ENCODE measurements at regions not wholly inside any gene's neighbourhood (a gene's known extent, or its start where the extent isn't known, plus 50 kb on each side); places are given as distances from the start of the nearest gene placed in this dataset.

DNA sequence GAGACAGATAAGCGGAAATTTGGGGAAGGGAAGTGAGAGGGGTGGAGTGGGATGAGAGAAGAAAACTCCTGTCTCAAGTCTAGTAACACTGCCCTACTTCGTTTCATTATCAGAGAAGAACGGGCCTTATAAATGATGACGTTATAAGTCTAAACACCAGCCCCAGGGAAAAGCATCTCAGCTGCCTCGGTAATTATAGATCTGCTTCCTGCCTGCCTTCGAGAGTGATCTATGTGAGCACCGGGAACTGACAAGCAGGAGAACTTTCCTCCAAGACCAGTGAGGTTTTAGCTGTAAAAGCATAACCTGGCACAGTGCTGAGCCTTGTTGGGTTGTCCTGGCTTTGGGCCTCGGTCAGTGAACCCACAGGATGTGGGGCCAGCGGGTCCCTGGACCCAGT is 227.9 kb upstream of the SIX2 start:
- Histone ChIP-seq H3K9me3 (no peaks in the 10 kb centered on the region), H3K27ac (no peak overlapping the region), H3K4me1 (peaks cover 7% of the 10 kb centered on the region), H3K4me3 (no peak overlapping the region), H3K27me3 (no peaks in the 10 kb centered on the region), H3K36me3 (replicated peaks in 1 of 2; ENCODE audit: insufficient read depth in 1 of 2, low read depth in 2 of 2) (no peaks in the 10 kb centered on the region)
- intact Hi-C loops (cut with DNase I), result no loop called here
- ATAC-seq (no peak), DNase-seq (no peak)
- TF ChIP-seq POLR2A (IDR thresholded peaks at IDR 0.05), result no peak
- TF ChIP-seq, protein P1, sequence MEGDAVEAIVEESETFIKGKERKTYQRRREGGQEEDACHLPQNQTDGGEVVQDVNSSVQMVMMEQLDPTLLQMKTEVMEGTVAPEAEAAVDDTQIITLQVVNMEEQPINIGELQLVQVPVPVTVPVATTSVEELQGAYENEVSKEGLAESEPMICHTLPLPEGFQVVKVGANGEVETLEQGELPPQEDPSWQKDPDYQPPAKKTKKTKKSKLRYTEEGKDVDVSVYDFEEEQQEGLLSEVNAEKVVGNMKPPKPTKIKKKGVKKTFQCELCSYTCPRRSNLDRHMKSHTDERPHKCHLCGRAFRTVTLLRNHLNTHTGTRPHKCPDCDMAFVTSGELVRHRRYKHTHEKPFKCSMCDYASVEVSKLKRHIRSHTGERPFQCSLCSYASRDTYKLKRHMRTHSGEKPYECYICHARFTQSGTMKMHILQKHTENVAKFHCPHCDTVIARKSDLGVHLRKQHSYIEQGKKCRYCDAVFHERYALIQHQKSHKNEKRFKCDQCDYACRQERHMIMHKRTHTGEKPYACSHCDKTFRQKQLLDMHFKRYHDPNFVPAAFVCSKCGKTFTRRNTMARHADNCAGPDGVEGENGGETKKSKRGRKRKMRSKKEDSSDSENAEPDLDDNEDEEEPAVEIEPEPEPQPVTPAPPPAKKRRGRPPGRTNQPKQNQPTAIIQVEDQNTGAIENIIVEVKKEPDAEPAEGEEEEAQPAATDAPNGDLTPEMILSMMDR (IDR thresholded peaks at IDR 0.05), result no peak
- WGBS, 2 donors, result 62 to 77% methylated on average over 8 to 9 of the region's 9 CpGs

DNA sequence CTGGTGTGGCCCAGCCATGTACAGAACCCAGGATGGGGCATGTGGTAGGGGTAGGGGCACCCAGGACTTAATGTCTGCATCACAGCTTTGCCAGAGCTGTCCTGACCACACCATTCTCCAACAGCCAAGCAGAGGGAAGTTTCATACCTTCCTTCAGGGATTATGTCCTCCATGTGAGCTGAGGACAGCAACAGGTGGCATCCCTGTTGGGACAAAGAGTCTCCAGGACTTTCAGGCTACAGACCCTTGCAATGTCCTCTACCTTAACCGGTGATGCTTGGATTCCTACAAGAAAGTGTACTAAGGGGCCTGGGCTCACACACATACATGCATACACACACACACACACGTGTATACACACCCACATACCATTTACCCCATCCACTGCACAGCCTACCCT is 227.0 kb upstream of the SIX2 start:
- intact Hi-C loops (cut with DNase I), result no loop called here
- Histone ChIP-seq H3K27ac (no peak overlapping the region), H3K4me3 (no peak overlapping the region)

DNA sequence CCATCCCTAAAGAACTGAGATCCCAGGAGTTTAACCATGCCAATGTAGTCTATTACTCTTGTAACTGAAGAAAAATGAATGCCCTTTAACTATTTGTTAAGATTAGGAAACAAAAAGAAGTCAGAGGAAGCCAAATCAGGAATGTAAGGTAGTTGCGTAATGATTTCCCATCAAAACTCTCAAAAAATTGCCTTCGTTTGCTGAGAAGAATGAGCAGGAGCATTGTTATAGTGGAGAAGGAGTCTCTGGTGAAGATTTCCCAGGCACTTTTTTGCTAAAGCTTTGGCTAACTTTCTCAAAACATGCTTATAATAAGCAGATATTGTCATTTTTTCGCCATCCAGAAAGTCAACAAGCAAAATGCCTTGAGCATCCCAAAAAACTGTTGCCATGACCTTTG is 224.0 kb upstream of the SIX2 start:
- Histone ChIP-seq H3K27me3 (no peaks in the 10 kb centered on the region), H3K36me3 (replicated peaks in 1 of 2; ENCODE audit: insufficient read depth in 1 of 2, low read depth in 2 of 2) (no peaks in the 10 kb centered on the region), H3K4me3 (no peak overlapping the region), H3K4me1 (no peaks in the 10 kb centered on the region), H3K27ac (no peak overlapping the region), H3K9me3 (no peaks in the 10 kb centered on the region)
- ATAC-seq (no peak), DNase-seq (no peak)
- 80 to 85% methylated on average over 3 of the region's 3 CpGs for WGBS, 2 donors
- intact Hi-C loops (cut with DNase I), result no loop called here
- no peak for TF ChIP-seq POLR2A (IDR thresholded peaks at IDR 0.05)
- TF ChIP-seq, protein P1 (IDR thresholded peaks at IDR 0.05), result no peak

More for the DNA sequence above, 227.0 kb upstream of the SIX2 start:
- TF ChIP-seq POLR2A (IDR thresholded peaks at IDR 0.05), result no peak
- TF ChIP-seq, protein P1 (IDR thresholded peaks at IDR 0.05), result no peak
- WGBS, 2 donors, result 70 to 75% methylated on average over 2 of the region's 2 CpGs
- ATAC-seq (no peak), DNase-seq (no peak)
- Histone ChIP-seq H3K4me1 (no peaks in the 10 kb centered on the region), H3K36me3 (replicated peaks in 1 of 2; ENCODE audit: insufficient read depth in 1 of 2, low read depth in 2 of 2) (no peaks in the 10 kb centered on the region), H3K9me3 (no peaks in the 10 kb centered on the region), H3K27me3 (no peaks in the 10 kb centered on the region)

DNA sequence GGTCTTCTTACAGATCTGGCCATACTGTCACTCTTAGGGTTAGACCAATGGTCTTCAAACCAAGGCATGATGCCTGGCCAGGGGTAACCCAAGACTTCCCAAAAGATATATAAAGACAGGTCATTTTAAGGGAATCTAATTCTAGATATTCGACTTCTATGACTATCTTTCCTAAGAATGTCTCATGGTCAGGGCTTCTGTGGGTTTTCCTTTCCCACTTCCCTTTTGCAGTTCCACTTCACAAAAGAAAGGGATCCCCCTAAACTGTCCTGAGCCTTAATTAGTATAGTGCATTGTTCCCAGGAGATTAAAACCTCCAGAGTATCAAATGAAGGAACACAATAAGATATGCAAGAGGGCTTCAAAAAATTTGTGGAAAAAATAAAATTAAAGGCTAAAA is 223.6 kb upstream of the SIX2 start:
- no peaks in the 10 kb centered on the region for H3K36me3 ChIP-seq (replicated peaks in 1 of 2; ENCODE audit: insufficient read depth in 1 of 2, low read depth in 2 of 2)
- no peak for ATAC-seq
- TF ChIP-seq, protein P1 (IDR thresholded peaks at IDR 0.05), result no peak
- TF ChIP-seq POLR2A (IDR thresholded peaks at IDR 0.05), result no peak
- H3K27me3 ChIP-seq, result no peaks in the 10 kb centered on the region
- H3K4me1 ChIP-seq, result no peaks in the 10 kb centered on the region
- 67 to 85% methylated on average over 1 of the region's 1 CpG for WGBS, 2 donors
- intact Hi-C loops (cut with DNase I), result no loop called here
- H3K9me3 ChIP-seq, result no peaks in the 10 kb centered on the region
- no peak overlapping the region for H3K4me3 ChIP-seq
- DNase-seq, result no peak
- no peak overlapping the region for H3K27ac ChIP-seq

DNA sequence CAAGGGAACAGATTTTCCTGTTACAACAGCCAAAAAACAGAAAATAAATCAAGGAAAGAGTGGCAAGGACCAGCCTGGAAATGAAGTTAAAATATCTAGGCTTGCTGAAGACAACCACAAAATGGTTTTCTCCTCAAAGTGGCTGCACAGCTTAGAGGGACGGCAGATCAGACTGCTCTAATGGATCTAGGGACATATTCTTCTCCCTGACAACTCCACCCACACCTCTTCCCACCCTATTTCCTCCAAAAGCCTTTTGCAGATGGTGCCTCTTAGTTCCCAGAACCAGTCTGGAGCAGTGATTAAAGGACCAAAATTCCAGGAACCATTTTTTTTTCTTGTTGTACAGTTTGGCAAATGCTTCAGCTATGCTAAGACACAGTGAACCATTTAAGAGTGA is 220.2 kb upstream of the SIX2 start:
- H3K4me3 ChIP-seq, result no peak overlapping the region
- no peak overlapping the region for H3K27ac ChIP-seq
- intact Hi-C loops (cut with DNase I), result no loop called here
- no peak for ATAC-seq
- no peak for DNase-seq
- no peaks in the 10 kb centered on the region for H3K4me1 ChIP-seq
- H3K27me3 ChIP-seq, result no peaks in the 10 kb centered on the region
- no peaks in the 10 kb centered on the region for H3K36me3 ChIP-seq (replicated peaks in 1 of 2; ENCODE audit: insufficient read depth in 1 of 2, low read depth in 2 of 2)
- H3K9me3 ChIP-seq, result no peaks in the 10 kb centered on the region
- TF ChIP-seq, protein P1 (IDR thresholded peaks at IDR 0.05), result no peak
- no peak for TF ChIP-seq POLR2A (IDR thresholded peaks at IDR 0.05)
- 86 to 100% methylated on average over 1 of the region's 1 CpG for WGBS, 2 donors

Data from body of pancreas (tissue), 4 donors.